ENCODE measurements at regions not wholly inside any gene's neighbourhood (a gene's known extent, or its start where the extent isn't known, plus 50 kb on each side); places are given as distances from the start of the nearest gene placed in this dataset.

DNA sequence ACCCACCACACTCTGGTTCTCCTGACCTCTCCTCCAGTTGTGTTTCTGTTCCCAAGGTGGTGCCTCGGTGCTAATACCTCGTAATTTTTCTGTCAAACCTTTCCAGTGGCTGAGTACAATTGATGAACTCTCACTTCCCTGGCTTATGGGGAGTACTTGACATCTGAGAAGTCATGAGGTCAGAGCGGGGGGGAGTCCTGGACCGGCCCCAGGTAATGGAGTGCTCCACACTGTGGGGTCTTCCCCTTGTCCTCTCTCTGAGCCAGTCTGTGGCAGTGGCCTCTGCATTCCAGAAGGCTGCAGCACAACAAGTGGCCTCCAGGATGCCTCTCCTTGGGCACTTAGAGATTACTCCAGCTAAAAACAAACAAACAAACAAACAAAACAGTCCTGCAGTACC, 122.5 kb upstream of the TRIM2 start:
- 52 to 100% (median 80%) methylated on average over 1 to 3 of the region's 4 CpGs; no CpG with 5 or more reads in 3 of the 10 experiments for WGBS, 10 experiments
- in situ Hi-C loops (cut with MboI; ENCODE audit: low pct_unique_long_range_greater_than_20kb in 2 of 9, low sequenced_read_pairs in 9 of 9, unreplicated experiment in 9 of 9) = loop anchor here in 2 of 9 experiments (25.0 kb wide), 1 partner anchor 244 kb away; no protein-coding TSS in a partner anchor
- Histone ChIP-seq H3K4me1 (replicated peaks in 1 of 2) (peaks cover 38 to 49% of the 10 kb centered on the region in 2 donors), H3K27ac (peak overlapping the region in 1 of 2 donors; percentile 12), H3K4me3 (no peak overlapping the region)
- no peak for ATAC-seq (replicated peaks in 6 of 8)

DNA sequence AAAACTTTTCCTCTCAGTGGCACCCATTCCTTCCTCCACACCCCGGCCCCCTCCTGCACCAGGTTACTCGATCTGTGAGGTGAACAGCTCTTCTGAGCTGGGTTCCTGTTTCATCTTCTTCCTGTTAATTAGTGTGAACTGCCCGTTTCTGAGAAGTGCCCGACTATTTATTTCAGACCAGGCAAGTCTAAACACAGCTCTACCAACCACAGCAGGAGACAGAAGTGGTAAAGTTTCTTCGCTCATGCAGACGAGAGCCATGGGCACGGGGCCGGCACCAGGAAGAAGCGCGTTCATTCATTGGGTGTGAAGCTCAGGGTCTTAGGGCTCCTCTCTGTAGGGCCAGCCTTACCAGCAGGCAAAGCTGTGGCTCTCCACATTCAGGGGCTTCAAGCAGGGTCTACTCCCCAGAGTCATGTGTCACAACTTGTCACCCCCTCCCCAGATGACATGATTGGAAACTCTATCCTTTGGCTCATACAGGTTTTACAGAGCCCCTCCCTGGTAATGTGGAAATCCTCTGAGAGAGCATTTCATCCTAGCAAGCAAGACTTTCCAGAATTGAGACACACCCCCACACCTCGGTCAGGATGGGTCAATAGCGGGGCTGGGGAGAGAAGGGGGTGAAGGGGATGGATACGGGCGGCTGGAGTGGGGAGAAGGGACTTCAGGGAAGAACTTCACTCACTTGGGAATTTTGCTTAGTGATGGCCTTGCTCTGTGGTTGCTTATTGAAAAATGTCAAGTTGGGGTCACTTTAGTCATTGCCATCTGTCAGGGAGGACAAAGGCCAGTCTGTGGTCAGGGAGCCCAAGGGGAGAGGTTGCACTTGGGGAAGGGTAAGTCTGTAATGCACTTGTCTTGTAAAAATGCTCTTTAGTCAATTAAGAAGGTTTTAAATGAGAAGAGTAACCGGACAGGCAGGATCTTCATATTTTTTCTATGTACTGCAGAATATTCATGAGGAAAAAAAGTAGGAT, 121.6 kb upstream of the TRIM2 start:
- Histone ChIP-seq H3K4me3 (no peak overlapping the region), H3K4me1 (replicated peaks in 1 of 2) (peaks cover 38 to 49% of the 10 kb centered on the region in 2 donors), H3K27ac (peak overlapping the region; percentile 79 to 94)
- in situ Hi-C loops (cut with MboI; ENCODE audit: low pct_unique_long_range_greater_than_20kb in 2 of 9, low sequenced_read_pairs in 9 of 9, unreplicated experiment in 9 of 9) = loop anchor here in 2 of 9 experiments (25.0 kb wide), 1 partner anchor 245 kb away; no protein-coding TSS in a partner anchor
- WGBS, 10 experiments = 0 to 90% (median 71%) methylated on average over 1 to 7 of the region's 15 CpGs
- no peak for ATAC-seq (replicated peaks in 6 of 8)

DNA sequence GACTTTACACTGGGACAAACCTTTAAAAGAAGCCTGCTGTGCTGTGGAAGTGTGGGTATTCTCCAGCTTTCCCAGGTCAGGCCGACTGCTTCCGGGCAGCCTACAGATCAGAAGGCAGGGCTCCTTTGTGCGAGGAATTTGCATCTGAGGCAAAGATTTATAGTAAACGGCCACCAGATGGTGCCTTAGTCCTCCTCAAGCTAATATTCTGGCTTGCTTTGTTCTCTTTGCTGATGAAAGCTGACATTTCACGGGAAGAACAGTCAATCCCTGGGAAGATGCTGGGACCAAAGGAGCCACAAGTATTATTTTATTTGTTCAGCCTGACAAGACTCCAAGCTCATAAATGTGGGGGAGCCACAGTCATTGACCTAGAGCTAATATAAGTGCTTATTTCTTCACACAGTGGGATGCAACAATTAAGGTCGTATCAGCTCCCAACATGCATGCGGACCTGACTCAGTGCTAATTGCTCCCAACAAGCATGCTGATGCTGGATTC, 120.7 kb upstream of the TRIM2 start:
- in situ Hi-C loops (cut with MboI; ENCODE audit: low pct_unique_long_range_greater_than_20kb in 2 of 9, low sequenced_read_pairs in 9 of 9, unreplicated experiment in 9 of 9) = loop anchor here in 2 of 9 experiments (25.0 kb wide), 1 partner anchor 246 kb away; no protein-coding TSS in a partner anchor
- peak; percentile 83 to 96 (median 88) for ATAC-seq (replicated peaks in 6 of 8)
- H3K4me1 ChIP-seq (replicated peaks in 1 of 2) = peaks cover 38 to 49% of the 10 kb centered on the region in 2 donors
- WGBS, 10 experiments = 0 to 44% (median 18%) methylated on average over 2 to 7 of the region's 7 CpGs; no CpG with 5 or more reads in 2 of the 10 experiments
- peak overlapping the region; percentile 79 to 94 for H3K27ac ChIP-seq
- H3K4me3 ChIP-seq = peak overlapping the region in 4 of 5 donors; percentile 6 to 14 (median 10)

DNA sequence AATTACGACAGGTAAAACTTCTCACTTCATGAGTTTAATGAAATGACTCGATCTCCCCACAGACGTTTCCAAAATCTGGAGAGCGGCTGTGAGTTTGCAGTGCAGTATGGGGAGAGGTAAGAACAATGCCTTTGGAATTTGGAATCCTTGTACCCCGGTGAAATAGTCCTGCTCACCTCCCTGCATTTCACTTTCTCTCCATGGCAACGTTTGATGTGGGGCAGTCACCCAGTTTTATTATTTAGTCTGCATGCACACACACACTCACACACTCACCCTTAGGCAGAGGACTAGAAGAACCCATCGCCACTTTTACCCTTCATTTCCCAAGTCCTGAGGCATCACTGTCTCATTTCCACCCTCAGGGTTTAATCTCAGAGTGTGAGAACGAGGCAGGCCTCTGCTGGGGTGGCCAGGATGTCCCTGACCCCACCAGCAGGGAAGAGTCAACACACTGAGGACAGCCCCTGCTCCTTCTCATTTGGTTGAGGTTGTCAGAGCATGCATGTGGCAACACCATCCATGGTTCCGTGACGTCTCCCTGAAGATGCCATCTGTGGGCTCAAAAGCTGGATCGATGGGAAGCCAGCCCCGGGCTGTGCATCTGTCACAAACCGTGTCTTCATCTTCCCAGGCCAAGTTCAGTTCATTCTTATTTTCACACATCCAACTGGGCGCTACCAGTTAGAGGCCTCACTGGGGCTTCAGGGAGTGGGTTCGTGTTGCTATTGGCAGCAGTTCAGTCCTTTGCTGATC, 119.8 kb upstream of the TRIM2 start:
- in situ Hi-C loops (cut with MboI; ENCODE audit: low pct_unique_long_range_greater_than_20kb in 2 of 9, low sequenced_read_pairs in 9 of 9, unreplicated experiment in 9 of 9) = loop anchor here in 2 of 9 experiments (25.0 kb wide), 1 partner anchor 247 kb away; no protein-coding TSS in a partner anchor
- no peak for ATAC-seq (replicated peaks in 6 of 8)
- Histone ChIP-seq H3K4me1 (replicated peaks in 1 of 2) (peaks cover 38 to 55% of the 10 kb centered on the region in 2 donors), H3K4me3 (no peak overlapping the region), H3K27ac (peak overlapping the region in 1 of 2 donors; percentile 94)
- WGBS, 10 experiments = 42 to 100% (median 62%) methylated on average over 2 to 14 of the region's 15 CpGs

DNA sequence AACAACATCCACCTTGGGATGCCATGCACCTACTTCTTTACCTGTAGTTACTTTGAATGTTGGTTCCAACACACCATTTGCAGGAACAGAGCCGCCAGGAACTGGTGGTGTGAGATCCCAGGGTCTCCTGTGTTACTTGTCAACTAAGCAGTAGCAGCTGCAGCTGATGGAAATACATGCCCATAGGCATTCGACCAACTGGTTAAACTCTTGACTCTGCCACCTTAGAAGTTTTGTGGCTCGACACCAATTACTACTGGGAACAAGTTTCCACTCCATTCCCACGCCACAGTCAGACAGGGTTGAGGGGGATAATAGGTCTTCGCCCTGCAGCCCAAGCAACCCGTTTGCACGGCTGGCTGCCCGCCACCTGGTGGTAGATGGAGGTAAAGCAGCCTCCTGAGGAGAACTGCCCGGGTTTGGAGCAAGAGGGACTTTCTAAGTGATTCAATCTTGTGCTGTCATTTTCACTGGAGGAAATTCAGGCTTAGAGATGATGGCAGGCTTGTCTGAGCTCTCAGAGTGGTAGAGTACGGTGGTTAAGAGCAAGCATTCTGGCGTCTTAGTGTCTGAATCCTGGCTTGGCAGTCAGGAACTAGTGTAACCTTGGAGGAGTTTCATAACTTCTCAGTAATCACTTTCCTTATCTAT, 119.1 kb upstream of the TRIM2 start:
- peaks cover 36 to 54% of the 10 kb centered on the region in 2 donors for H3K4me1 ChIP-seq (replicated peaks in 1 of 2)
- in situ Hi-C loops (cut with MboI; ENCODE audit: low pct_unique_long_range_greater_than_20kb in 2 of 9, low sequenced_read_pairs in 9 of 9, unreplicated experiment in 9 of 9) = loop anchor here in 2 of 9 experiments (25.0 kb wide), 1 partner anchor 248 kb away; no protein-coding TSS in a partner anchor
- WGBS, 10 experiments = 0 to 62% (median 20%) methylated on average over 1 to 9 of the region's 11 CpGs; no CpG with 5 or more reads in 3 of the 10 experiments

DNA sequence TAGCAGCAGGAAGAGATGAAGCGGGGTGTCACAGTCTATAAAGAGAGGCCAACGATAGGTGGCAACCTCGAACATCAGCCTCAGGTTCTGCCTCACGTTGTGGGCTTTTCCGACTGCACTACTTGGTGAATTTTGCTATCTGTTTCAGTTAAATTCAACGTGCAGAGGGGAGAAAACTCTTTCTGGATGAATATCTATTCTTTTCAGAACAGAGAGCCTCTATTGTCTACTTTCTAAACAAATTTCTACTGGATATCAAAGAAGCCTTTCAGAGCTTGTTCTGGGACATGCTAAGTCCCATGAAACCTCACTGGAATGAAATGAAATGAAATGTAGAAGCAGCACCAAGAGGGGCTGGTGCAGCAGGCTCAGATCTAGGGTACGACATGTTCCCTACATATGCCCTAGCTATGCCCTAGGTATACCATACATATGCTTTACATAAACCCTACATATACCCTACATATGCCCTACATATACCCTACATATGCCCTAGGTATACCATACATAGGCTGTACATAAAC, 116.5 kb upstream of the TRIM2 start:
- peaks cover 19 to 28% of the 10 kb centered on the region in 2 donors for H3K4me1 ChIP-seq (replicated peaks in 1 of 2)
- WGBS, 10 experiments = 17 to 100% (median 86%) methylated on average over 1 to 7 of the region's 7 CpGs
- no peak overlapping the region for H3K4me3 ChIP-seq
- in situ Hi-C loops (cut with MboI; ENCODE audit: low pct_unique_long_range_greater_than_20kb in 2 of 9, low sequenced_read_pairs in 9 of 9, unreplicated experiment in 9 of 9) = loop anchor here in 2 of 9 experiments (25.0 kb wide), 1 partner anchor 250 kb away; no protein-coding TSS in a partner anchor
- ATAC-seq (replicated peaks in 6 of 8) = no peak
- H3K27ac ChIP-seq = no peak overlapping the region

More for the DNA sequence above, 119.1 kb upstream of the TRIM2 start:
- no peak overlapping the region for H3K4me3 ChIP-seq
- no peak overlapping the region for H3K27ac ChIP-seq
- peak; percentile 49 to 77 (median 59) for ATAC-seq (replicated peaks in 6 of 8)

DNA sequence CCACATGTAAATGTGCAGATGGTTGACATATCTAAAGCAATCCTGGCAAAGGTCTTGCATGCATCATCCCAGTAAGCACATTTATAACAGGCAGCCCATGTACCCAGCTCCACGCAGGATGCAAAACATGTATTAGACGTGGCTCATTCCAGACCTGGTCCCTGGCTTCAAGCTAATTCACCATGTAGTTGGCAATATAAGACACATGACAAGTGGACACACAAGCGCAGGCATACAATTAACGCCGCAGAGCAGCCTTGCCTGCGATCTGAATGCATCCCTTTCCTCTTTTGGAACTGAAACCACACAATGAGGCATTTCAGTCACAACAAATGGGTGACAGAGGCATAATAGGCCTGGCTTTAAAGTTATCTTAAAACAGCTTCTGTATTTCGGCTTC, 114.5 kb upstream of the TRIM2 start:
- peak; percentile 18 to 66 (median 54) for ATAC-seq (replicated peaks in 6 of 8)
- WGBS, 10 experiments = 54 to 80% (median 73%) methylated on average over 1 to 6 of the region's 7 CpGs; no CpG with 5 or more reads in 3 of the 10 experiments
- no peak overlapping the region for H3K27ac ChIP-seq
- in situ Hi-C loops (cut with MboI; ENCODE audit: low pct_unique_long_range_greater_than_20kb in 2 of 9, low sequenced_read_pairs in 9 of 9, unreplicated experiment in 9 of 9) = loop anchor here in 2 of 9 experiments (25.0 kb wide), 1 partner anchor 252 kb away; no protein-coding TSS in a partner anchor
- H3K4me1 ChIP-seq (replicated peaks in 1 of 2) = peaks cover 4 to 14% of the 10 kb centered on the region in 2 donors
- no peak overlapping the region for H3K4me3 ChIP-seq

DNA sequence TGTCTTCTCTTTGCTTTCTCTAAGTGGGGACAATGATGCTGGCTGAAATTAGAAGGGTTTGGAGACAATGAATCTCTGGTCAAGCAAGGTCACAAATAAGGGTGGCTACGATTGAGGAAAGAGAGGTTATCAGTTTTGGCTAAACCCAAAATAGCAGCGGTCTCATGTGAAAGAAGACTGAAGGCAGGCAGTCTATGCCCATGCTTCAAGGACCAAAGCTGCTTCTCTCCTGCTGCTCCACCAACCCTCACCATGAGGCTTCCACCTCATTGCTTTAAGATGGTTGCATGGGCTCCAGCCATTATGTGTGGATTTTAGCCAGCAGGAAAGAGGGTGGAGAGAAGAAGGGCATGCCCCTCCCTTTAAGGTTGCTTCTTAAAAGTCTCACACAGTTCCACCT, 114.1 kb upstream of the TRIM2 start:
- Histone ChIP-seq H3K4me3 (no peak overlapping the region), H3K4me1 (replicated peaks in 1 of 2) (peaks cover 2 to 11% of the 10 kb centered on the region in 2 donors), H3K27ac (no peak overlapping the region)
- in situ Hi-C loops (cut with MboI; ENCODE audit: low pct_unique_long_range_greater_than_20kb in 2 of 9, low sequenced_read_pairs in 9 of 9, unreplicated experiment in 9 of 9) = loop anchor here in 2 of 9 experiments (25.0 kb wide), 1 partner anchor 253 kb away; no protein-coding TSS in a partner anchor
- WGBS, 10 experiments = 43 to 100% (median 68%) methylated on average over 1 to 2 of the region's 2 CpGs; no CpG with 5 or more reads in 1 of the 10 experiments
- no peak for ATAC-seq (replicated peaks in 6 of 8)

DNA sequence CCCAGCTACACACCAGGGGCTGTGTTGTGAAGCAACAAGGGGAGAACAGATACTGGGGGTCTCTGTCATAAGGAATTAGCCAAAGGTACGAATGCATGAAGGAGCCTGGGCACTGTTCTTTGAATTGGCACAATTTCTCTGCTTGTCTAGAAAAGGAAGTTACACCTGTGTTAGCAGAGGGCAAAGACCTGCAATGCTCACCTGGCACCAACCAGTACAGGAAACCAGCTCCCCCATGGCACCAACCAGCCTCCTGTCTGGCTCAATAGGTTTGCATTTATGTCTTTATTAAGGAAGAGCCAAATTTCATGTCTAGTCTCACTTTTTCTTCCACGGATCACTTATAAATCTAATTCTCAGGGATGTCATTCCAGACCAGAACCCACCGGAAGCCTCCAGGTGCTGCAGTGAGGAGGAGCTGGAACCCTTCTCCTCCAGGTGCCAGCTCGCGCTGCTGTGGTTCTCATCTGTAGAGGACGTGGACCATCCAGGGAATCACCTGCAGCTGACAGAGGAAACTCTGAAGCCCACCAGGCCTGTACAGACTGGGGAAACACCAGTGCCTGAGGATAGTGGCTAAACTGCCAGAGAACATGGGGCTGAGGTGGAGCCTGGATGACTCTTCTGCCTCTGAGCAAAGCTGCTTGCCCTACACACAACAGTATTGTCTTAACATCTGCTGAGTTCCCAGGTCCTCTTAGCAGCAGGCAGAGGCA, 113.4 kb upstream of the TRIM2 start:
- ATAC-seq (replicated peaks in 6 of 8) = no peak
- Histone ChIP-seq H3K27ac (no peak overlapping the region), H3K4me3 (no peak overlapping the region), H3K4me1 (replicated peaks in 1 of 2) (peaks cover 0 to 11% of the 10 kb centered on the region in 2 donors)
- in situ Hi-C loops (cut with MboI; ENCODE audit: low pct_unique_long_range_greater_than_20kb in 2 of 9, low sequenced_read_pairs in 9 of 9, unreplicated experiment in 9 of 9) = loop anchor here in 2 of 9 experiments (25.0 kb wide), 1 partner anchor 254 kb away; no protein-coding TSS in a partner anchor
- WGBS, 10 experiments = 67 to 100% (median 92%) methylated on average over 1 to 5 of the region's 6 CpGs; no CpG with 5 or more reads in 4 of the 10 experiments

DNA sequence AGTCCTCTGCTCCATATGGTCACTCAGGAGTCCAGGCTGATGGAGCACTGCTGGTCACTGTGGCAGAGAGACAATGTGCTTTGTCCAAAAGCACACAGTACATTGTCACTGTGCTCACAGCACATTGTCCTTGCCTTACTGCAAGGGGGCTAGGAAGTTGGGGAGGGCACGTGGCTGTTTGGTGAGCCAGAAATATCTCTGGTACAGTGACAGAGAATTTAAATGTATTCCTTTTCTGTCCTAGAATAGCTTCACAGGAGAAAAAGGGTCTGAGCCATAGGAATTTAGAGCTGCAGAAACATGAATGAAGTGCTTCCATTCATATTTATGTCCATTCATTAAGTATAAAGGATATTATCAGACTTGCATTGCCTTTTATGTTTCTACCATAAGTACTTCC, 110.8 kb upstream of the TRIM2 start:
- peaks cover 0 to 19% of the 10 kb centered on the region in 2 donors for H3K4me1 ChIP-seq (replicated peaks in 1 of 2)
- no peak overlapping the region for H3K27ac ChIP-seq
- in situ Hi-C loops (cut with MboI; ENCODE audit: low pct_unique_long_range_greater_than_20kb in 2 of 9, low sequenced_read_pairs in 9 of 9, unreplicated experiment in 9 of 9) = loop anchor here in 2 of 9 experiments (25.0 kb wide), 1 partner anchor 256 kb away; no protein-coding TSS in a partner anchor
- WGBS, 10 experiments = 0 to 100% (median 0%) methylated on average over 1 of the region's 1 CpG; no CpG with 5 or more reads in 7 of the 10 experiments
- no peak overlapping the region for H3K4me3 ChIP-seq
- ATAC-seq (replicated peaks in 6 of 8) = no peak

DNA sequence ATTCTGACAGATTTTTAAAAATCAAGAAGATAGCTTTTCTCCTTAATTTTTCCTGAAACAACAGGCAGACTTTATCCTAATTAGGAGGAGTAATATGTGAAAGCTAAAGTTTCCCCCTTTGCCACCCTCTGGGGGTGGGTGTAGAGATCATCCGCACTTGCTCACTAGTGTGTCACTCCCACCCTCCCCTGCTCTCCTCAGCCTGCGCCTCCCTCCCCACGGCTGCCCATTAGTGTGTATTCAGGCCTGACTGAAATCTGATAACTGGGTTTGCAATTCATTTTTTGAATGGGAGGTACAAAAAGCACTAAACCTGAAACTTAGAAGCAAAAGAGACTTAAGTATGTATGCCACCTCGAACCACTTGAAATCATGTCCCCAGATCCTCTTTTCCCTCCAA, 110.4 kb upstream of the TRIM2 start:
- 40 to 60% (median 45%) methylated on average over 1 to 2 of the region's 4 CpGs; no CpG with 5 or more reads in 7 of the 10 experiments for WGBS, 10 experiments
- Histone ChIP-seq H3K4me3 (no peak overlapping the region), H3K4me1 (replicated peaks in 1 of 2) (peaks cover 0 to 23% of the 10 kb centered on the region in 2 donors), H3K27ac (no peak overlapping the region)
- in situ Hi-C loops (cut with MboI; ENCODE audit: low pct_unique_long_range_greater_than_20kb in 2 of 9, low sequenced_read_pairs in 9 of 9, unreplicated experiment in 9 of 9) = loop anchor here in 2 of 9 experiments (25.0 kb wide), 1 partner anchor 257 kb away; no protein-coding TSS in a partner anchor
- ATAC-seq (replicated peaks in 6 of 8) = peak in 3 of 8 experiments; percentile 32 to 52 (median 38)

Measured in motor neuron (in vitro differentiated cells).